HG03565 (cell line): ENCODE measurements at regions not wholly inside any gene's neighbourhood (a gene's known extent, or its start where the extent isn't known, plus 50 kb on each side); places are given as distances from the start of the nearest gene placed in this dataset.

ENCODE experiments used
- ATAC-seq: cut with Tn5 transposase; IDR thresholded peaks from one replicate; pipeline ENCODE4 v1.9.1; 2021; ENCODE audit warnings: mild to moderate bottlenecking, moderate library complexity; ENCODE audit not compliant: unreplicated experiment

DNA sequence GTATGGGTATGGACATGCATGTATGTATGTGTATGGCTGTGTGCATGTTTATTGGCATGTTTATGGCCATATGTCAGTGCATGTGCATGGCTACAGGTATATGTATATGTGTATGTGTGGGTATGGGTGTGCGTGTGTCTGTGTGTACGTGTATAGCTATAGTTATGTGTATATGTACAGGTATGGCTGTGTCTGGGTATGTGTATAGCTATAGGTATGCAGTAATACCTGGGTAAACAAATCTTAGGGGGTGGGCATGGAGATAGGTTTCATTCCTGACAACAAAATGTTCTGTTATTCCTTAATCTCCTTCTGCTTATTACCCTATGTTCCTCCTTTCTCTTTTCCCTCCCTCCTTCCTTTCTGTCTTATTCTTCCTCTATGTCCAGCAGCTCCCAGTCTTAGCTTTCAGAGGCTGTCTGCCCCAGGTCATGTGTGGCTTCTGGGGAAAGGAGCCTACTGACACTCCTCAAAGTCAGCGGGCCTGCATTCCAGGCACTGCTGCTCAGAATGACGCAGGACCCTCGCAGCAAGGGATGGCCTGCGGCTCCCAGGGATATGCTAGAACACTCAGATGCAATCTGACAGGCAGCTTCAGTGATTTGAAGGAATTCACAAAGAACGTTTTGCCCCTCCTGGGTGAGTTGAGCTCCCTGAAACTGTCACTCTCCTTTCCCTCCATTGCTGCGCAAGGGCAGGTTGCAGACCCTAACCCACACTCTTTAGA, 139.3 kb upstream of the PHACTR1 start:
- ATAC-seq = no peak

DNA sequence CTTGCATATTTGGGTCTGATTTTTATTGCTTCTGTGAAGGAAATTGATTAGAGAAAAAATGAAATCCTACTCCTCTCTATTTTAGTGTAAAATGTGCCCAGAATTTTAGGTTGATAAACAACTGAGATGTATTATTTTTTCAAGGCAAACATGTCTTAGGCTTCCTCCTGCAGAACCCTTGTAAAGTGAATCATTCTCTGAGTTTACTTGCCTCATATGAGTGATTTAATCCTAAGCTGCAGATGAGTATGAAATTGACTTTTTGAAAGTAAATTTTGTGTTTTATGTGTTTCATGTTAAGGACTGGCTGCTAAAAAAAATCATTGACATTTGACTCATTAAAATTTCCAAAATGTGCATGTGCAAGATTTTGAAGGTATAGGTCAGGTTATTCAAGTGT, 138.5 kb upstream of the PHACTR1 start:
- no peak for ATAC-seq

DNA sequence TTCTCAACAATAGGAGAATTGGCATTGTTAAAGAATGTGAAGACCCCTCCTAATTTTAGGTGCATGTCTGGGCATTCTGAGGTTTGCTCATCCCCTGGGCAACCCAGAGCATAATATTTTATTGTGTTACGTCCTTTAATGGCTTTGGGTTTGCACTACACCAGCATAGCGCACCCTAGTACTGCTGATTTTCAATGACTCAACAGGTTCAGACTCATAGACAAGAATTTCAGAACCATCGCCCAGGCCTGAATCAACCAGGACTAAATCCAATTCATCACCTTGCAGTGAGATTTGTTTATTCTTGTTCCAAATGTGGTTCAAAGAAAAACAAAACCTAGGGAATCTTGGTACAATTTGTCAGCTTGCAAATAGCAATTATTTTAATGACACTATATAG, 137.8 kb upstream of the PHACTR1 start:
- ATAC-seq = no peak

DNA sequence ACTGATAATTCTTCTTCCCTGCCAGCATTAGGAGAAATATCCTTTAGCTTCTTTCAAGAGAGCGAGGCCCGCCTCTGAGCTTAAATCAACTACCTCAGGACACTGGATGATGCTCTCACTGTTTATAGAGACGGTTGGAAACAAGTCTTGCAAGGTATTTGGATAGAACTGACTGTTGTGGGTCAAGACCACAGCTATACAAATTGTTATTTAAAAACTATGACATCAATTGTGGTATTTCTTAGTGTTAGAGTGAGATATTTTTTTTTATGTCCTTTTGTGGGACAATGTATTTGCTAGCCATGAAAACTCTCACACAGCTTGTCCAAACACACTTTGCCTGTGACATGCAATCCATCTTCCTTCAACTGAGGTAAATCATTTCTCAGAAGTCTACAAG, 136.3 kb upstream of the PHACTR1 start:
- ATAC-seq = no peak

DNA sequence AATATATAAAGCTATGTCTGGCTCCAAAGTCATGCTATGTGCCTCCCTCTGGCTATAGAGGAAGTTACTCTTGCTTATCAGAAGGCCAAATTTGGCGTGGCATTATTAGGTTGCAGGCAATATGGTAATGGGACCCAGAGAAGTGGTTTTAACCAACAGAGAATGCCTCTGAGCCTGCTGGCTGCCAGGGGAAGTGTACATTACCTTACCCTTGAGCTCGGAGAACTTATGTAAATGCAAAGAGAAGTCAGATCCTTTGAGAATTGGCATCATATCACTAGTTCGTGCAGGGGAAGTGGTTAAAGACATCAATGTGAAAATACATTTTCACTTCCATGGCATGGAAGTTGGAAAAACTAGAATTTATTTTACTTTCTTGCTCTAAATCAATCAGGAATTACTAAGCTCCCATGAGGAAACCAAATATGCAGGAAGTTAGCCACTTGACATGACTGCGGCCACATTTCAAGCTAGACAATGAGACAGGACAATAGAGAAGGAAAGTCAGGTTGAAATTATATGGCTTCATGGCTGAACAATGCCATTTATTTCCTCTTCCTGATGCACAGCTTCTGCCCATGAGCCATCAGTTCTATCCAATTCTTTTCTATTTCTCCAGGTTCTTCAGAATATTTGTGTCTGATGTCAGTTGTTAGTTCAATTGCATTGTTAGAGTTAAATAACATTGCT, 134.0 kb upstream of the PHACTR1 start:
- ATAC-seq = no peak

DNA sequence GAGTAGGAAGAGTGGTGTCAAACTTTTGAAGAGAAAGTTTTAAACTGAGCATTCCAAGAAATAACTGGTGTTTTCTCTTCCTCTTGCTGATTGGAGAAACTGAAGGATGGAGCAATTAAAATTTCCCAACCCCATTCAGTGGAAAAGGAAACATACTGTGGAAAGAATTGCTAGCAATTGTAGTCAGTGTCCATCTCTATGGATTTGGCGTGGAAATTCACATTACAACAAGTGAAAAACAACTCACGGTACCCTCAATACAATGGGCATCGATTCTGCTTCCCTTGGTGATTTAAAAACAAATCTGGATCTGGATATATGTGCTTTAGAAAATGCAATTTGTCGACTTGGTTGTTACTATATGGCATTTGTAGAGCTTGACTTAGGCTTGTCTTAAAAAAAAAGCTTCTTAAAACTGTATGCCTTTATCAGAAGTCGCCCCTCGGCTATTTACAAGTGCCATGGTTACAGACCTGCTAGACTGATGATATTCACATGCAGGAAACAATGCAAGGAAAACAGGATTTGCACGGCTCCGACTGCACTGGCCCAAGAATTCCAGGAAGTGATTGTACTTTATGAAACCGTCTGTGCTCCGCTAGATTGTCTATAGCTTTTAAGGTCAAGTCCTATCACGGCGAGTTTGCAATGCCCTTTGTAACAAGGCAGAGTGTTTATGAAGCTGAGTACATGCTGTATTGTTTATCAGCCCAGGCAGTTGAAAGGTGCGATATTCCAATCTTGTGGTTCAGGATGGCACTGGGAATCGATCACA, 131.7 kb upstream of the PHACTR1 start:
- no peak for ATAC-seq

DNA sequence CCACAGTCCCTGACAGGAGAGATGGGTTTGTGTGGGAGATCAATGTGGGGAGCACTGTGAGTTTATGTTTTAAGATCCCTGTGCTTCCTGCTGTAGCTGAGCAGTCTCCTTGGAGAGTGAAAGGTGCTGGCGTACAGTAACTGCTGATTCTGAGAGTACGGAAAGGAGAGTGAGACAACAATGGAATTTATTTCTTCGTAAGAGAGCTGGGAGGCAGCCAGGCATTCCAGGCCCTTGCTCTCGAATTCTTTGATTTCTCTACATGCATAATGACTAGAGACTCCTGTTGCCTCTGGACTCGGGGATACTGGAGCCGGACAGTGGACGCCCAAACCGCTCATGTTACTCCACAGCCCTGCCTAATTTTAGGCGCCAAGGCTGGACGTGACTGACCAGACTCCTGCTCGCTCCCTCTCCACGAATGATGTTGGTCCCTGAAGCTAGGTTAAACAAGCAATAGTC, 131.0 kb upstream of the PHACTR1 start:
- ATAC-seq = no peak

DNA sequence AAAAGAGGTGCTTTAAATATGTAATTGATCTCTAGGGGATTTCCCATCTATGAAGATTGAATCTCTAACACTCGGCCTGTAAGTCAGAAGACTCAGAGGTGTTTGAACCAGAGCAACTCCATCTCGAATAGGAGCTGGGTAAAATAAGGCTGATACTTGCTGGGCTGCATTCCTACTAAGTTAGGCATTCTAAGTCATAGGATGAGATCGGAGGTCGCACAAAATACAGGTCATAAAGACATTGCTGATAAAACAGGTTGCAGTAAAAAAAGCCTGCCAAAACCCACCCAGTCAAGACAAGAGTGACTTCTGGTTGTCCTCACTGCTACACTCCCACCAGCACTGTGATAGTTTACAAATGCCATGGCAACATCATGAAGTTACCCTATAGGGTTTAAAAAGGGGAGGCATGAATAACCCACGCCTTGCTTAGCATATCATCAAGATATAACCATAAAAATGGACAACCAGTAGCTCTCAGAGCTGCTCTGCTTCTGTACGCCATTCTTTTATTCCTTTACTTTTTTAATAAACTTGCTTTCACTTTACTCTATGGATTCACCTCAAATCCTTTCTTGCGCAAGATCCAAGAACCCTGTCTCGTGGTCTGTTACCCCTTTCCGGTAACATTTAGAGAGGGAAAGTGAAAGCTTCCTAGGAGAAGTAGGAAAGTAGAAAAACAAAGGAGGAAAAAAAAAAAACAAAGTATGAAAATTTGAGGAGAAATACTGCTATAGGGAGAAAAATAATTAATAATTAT, 129.7 kb upstream of the PHACTR1 start:
- ATAC-seq = no peak

DNA sequence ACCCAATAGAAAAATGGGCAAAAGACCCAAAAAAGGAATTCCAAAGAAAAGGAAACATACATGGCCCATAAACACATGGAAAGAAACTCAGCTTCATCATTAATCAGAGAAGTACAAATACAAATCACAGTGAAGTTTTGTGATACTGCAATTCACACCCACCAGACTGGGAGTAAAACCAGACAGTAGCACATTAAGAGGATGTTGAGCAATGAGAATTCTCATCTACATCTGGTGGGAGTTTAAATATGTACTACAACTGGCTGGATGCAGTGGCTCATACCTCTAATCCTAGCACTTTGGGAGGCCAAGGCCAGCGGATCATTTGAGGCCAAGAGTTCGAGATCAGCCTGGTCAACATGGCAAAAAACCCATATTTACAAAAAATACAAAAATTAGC, 125.7 kb upstream of the PHACTR1 start:
- ATAC-seq = no peak

DNA sequence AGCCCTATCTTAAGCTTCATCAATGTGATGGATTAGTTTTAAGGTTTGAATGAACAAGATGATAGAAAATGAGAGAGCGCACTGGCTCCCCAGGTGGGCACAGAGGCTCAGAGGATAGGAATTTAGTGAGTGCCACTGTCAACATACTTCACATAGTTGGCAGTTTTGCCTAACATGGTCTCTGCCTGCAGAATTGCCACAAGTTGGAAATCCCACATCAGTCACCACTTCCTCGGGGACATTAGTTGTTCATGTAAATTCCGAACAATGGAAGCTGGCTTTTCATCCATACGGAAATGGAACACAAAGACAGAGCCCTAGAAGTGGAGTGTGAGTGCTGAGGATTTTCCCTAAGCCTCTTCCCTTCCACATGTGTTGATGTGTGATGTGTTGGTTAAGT, 123.9 kb upstream of the PHACTR1 start:
- ATAC-seq = no peak

DNA sequence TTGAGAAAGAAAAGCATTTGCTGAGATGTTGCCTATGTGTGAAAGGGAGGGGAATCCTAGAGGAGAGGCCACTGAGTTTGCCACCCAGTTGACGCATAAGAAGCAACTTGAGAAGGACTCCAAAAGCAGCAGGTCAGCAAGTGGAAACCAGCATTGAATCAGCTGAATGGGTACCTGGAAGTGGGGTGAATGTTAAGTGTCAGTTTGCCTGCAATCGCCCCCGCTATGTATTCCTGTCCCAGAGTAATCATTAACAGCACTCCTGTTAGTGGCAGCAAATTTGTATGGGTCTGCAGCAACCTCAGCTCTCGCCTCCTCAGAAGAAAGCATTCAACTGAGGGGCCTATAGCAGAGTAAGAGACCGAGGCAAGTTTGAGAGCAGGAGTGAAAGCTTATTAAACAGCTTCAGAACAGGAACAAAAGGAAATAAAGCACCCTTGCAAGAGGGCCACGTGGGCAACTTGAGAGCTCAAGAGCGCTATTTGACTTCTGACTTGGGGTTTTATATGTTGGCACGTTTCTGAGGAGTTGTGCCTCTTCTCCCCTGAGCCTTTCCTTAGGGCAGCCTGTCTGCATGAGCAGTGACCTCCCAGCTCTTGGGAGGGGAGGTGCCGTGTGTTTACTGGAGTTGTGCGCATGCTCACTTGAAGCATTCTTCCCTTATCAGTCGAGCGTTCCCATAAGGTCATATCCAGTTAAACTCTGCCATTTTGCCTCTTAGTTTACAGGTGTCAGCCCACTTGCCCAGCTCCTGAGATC, 122.6 kb upstream of the PHACTR1 start:
- no peak for ATAC-seq

DNA sequence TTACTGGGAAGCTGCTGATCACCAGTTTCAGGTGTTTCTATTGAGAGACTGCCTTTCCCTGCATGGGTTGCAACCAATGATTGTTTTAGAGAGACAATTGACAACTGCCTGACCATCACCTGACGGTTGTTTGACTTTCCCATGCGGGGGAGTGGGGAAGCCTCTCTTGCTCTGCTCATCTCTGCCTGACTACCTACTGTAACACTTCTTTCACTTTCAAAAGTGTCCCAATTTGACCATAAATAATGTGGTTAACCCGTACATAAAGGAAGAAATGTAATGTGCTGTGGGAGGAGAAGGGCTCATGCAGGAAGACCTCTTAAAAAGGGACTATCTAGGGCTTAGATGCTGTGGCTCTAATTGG, 122.1 kb upstream of the PHACTR1 start:
- no peak for ATAC-seq

DNA sequence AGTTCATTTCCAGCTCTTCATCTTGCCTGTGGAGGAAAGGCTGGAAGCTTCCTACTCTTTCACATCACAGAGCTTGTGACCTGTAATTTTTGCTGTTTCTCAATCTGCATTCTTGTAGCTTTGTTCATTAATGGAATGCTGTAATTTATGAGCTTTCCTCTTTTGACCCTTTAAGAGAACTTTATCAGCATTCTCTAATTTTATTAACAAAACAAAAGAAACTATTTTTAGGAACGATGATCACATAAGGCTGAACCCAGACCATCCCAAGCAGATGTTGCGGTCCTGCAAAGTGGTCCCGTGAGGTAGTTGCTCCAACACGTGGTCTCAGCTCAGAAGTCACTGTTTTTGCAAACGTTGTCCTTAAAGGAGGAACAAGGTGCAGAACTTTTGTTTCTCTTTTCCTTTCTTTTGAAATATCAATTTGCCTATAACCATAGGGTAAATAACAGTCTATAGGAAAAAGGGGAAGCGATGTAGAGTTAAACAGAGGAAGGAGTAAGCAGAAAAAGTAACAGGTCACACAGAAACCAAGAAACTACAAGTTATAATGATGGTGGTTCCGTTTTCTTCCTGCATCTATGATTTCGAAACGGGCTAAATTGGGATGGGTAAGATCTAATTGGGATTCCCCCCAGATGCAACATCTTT, 121.3 kb upstream of the PHACTR1 start:
- ATAC-seq = peak; percentile 71

DNA sequence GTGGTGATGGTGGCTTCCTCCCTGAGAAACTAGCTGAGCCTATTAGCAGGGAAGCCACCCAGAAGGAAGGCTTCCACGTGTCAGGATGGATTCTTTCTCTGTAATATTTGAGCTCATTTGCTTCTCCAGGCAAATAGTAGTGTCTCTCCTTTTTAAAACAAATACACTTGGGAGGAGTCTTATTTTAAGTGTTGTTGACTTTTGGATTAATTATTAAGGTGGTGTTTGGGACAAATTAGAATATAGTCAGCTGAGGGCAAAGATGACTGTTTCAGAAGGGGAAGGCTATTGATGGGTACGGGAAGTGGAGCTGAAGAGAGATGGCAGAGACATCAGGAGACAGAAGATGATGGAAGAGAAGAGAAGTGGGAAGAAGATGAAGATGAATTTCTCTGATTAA, 119.8 kb upstream of the PHACTR1 start:
- no peak for ATAC-seq

DNA sequence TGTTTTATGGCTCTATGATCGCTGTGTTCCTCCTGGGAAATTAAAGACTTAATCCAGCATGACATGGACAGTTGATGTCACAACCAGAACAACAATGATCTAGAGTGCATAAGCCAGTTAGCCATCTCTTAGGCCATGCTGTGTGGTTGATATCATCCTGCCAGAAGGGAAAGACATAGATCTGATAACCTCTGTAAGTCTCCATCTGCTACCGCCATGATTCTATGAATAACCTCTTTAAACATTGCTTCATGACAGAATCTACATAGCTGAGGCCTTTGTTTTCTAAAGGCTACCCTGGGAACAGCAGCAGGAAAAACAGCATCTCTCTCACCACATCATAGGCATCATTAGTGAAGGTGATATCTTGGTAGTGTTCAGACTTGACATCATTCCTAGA, 117.6 kb upstream of the PHACTR1 start:
- ATAC-seq = no peak

DNA sequence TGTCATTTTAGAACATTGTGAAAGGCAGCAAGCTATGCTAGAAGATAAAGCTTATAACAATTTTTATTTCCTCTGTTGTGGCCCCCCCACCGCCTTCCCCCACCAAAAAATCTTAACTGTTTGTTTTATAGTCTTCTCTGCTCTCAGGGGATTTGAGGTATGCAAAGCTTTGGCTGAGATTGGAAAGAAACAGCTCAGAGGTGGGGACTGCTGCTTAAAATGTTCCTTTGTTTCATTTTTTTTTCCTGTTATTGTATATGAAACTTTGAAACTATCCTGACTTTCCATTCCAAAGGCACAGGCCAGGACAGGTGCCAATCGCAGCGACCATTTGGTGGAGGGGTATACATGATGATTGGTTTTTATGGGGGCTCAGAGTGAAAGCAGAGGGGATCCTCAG, 114.7 kb upstream of the PHACTR1 start:
- ATAC-seq = no peak

DNA sequence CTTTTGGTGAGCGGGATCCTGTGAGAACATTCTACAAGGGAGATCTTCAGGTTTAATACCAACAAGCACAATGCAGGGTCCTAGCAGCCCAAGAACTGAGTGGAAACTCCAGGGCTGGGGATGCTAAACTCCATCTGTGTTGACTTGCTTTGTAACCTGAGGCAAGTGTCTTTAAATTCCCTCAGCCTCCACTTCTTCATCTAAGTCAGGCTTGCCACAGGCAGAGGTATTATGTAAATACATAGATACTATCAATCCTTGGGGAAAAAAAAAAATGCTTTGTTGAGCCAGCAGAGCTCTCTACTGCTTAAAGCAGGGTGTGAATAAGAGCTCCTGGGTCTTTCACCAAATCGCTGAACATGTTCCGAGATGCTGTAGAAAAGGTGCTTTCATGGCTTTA, 114.2 kb upstream of the PHACTR1 start:
- no peak for ATAC-seq

DNA sequence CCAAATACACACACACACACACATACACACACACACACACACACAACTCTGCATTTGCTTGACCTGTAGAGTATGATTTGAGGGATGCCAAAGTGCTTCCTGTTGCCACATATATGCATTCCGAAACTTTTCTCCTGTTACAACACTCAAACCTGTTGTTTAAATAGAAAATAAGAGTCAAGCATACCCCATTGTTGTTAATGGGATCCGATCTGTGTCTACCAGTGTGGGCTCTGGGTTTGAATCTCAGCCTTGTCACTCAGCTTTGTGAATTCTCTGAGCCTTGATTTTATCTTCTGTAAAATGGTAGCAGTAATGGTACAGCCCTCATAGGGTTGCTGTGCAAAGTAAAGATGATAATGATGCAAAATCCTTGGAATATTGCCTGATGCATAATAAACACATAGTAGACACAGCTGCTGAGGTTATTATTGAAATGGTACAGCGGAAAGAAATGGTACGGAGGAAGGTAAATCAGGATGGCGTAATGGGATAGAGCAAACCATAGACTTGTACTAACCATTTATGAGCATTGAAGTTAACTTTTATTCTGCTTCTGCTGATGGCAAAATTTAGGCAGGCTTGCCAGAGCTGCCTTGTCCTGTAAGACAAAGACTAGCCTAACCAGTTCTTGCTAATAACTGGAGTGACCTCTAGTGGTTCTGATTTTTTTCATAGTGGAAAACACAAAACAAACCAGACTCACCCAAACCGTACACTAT, 113.5 kb upstream of the PHACTR1 start:
- ATAC-seq = no peak

DNA sequence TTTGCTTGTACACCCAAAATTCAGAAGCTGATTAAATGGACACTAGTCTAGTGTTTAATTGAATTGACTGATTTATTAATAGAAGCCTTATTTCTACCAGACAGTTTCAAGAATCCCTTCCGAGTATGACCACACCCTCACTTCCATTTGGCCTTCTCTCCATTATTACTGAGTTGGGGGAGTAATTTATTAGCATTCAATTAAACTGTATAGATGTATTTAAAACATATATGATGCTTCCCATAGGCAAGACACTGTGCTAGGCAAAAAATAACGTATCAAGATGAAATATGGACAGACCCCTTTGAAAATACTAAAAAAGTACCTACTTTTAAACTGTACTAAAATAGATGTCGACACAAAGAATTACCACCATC, 112.9 kb upstream of the PHACTR1 start:
- no peak for ATAC-seq
